Gastroesophageal sphincter (tissue), 3 donors: ENCODE measurements at regions not wholly inside any gene's neighbourhood (a gene's known extent, or its start where the extent isn't known, plus 50 kb on each side); places are given as distances from the start of the nearest gene placed in this dataset.

Source experiments
- EP300 ChIP-seq: sonication (generic); formaldehyde crosslinking; IDR thresholded peaks from one replicate; pipeline ENCODE4 v1.6.1; 2017; ENCODE audit warnings: antibody characterized with exemption, mild to moderate bottlenecking
- POLR2A ChIP-seq, 2 donors: fragments of 450-650 bp; IDR thresholded peaks; one replicate each; pipeline ENCODE4 v1.6.1; 2017; ENCODE audit warnings: antibody characterized with exemption in 2 of 2, mild to moderate bottlenecking in 2 of 2, moderate library complexity in 1 of 2
- POLR2AphosphoS5 ChIP-seq: sonication (generic); formaldehyde crosslinking; IDR thresholded peaks from one replicate; pipeline ENCODE4 v1.6.1; 2017; ENCODE audit warnings: antibody characterized with exemption
- TF ChIP-seq, protein P1 (sequence below), 4 experiments: fragments of 200-600 bp in 2 of 4; fragments of 450-650 bp in 2 of 4; sonication (generic) in 1 of 4; IDR thresholded peaks; one replicate each; pipeline ENCODE4 v1.5.1; 2017 to 2019; ENCODE audit warnings: antibody characterized with exemption in 4 of 4, mild to moderate bottlenecking in 2 of 4, moderate library complexity in 2 of 4

- TF ChIP-seq POLR2AphosphoS5: no peak
- TF ChIP-seq, protein P1, sequence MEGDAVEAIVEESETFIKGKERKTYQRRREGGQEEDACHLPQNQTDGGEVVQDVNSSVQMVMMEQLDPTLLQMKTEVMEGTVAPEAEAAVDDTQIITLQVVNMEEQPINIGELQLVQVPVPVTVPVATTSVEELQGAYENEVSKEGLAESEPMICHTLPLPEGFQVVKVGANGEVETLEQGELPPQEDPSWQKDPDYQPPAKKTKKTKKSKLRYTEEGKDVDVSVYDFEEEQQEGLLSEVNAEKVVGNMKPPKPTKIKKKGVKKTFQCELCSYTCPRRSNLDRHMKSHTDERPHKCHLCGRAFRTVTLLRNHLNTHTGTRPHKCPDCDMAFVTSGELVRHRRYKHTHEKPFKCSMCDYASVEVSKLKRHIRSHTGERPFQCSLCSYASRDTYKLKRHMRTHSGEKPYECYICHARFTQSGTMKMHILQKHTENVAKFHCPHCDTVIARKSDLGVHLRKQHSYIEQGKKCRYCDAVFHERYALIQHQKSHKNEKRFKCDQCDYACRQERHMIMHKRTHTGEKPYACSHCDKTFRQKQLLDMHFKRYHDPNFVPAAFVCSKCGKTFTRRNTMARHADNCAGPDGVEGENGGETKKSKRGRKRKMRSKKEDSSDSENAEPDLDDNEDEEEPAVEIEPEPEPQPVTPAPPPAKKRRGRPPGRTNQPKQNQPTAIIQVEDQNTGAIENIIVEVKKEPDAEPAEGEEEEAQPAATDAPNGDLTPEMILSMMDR (IDR thresholded peaks at IDR 0.05): no peak
- no peak for TF ChIP-seq POLR2A (IDR thresholded peaks at IDR 0.05)
- TF ChIP-seq EP300: no peak
Observed at GRCh38 chr1:229924639-229925038, 142.4 kb upstream of the GALNT2 start.
